Astrocyte (in vitro differentiated cells and primary cell): ENCODE measurements at regions not wholly inside any gene's neighbourhood (a gene's known extent, or its start where the extent isn't known, plus 50 kb on each side); places are given as distances from the start of the nearest gene placed in this dataset.
"Not testable (repeated sequence)": the region's sequence is repeated elsewhere in the genome, so short reads cannot be mapped to it uniquely, and the experiment has no call there.

Experiments
- EZH2 ChIP-seq: IDR thresholded peaks from 2 replicates; pipeline ENCODE4 v1.6.1; 2012; ENCODE audit warnings: mild to moderate bottlenecking, low read length, inconsistent platforms; ENCODE audit not compliant: insufficient read depth
- TF ChIP-seq, protein P1 (sequence below): IDR thresholded peaks from 2 replicates; pipeline ENCODE4 v1.5.1; 2011; ENCODE audit warnings: low read depth, mild to moderate bottlenecking, inconsistent platforms, low read length, moderate library complexity; ENCODE audit not compliant: insufficient read depth

DNA sequence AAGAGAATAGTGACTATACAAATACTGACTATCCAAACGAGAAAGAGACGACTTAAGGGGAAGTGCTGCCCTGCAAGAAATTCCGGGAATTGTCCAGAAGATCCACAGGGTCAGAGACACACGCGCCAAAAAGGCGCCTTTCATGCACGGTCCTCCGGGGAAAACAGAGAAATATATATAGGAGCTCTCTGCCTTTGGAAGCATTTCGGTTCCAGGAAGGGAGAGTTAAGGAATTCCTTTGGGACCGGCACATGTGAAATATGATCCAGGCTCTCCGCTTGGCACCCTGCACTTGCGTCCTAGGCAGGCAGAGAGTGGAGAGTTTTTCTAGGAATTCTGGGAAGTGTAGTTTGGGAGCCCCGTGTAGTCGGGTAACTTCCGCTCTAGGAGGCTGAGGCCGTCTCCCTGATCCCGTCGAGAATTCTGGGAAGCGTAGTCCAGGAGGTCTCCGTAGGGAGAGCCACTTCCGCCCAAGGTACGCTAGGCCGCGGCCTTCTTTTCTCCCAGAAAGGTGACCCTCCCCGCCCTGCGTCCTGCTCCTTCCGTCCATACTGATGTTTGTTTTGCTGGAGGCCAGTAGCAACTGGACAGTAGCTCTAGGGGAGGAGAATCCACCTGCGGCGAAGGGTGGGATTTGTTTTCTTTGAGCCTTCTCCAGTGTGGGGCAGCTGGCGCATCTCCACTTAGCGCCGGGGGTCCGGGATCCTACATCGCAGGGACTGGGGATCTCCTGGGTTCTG is 69.4 kb upstream of the GPR39 start:
- TF ChIP-seq, protein P1, sequence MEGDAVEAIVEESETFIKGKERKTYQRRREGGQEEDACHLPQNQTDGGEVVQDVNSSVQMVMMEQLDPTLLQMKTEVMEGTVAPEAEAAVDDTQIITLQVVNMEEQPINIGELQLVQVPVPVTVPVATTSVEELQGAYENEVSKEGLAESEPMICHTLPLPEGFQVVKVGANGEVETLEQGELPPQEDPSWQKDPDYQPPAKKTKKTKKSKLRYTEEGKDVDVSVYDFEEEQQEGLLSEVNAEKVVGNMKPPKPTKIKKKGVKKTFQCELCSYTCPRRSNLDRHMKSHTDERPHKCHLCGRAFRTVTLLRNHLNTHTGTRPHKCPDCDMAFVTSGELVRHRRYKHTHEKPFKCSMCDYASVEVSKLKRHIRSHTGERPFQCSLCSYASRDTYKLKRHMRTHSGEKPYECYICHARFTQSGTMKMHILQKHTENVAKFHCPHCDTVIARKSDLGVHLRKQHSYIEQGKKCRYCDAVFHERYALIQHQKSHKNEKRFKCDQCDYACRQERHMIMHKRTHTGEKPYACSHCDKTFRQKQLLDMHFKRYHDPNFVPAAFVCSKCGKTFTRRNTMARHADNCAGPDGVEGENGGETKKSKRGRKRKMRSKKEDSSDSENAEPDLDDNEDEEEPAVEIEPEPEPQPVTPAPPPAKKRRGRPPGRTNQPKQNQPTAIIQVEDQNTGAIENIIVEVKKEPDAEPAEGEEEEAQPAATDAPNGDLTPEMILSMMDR: not testable (repeated sequence)
- not testable (repeated sequence) for TF ChIP-seq EZH2
